ENCODE measurements at regions not wholly inside any gene's neighbourhood (a gene's known extent, or its start where the extent isn't known, plus 50 kb on each side); places are given as distances from the start of the nearest gene placed in this dataset.

- no peak for DNase-seq
- Mint-ChIP-seq H3K4me3 (peak overlapping the region in 1 of 7 donors; percentile 0), H3K4me1 (peaks cover 14 to 34% (median 23%) of the 10 kb centered on the region in 3 donors), H3K9me3 (no peaks in the 10 kb centered on the region), H3K36me3 (peaks cover 0 to 10% (median 0%) of the 10 kb centered on the region in 3 donors), H3K27me3 (no peaks in the 10 kb centered on the region), H3K27ac (peak overlapping the region in 3 of 8 donors; percentile 40 to 74 (median 50))
- H3K27me3 ChIP-seq (ENCODE audit: insufficient read depth, low read length, poor library complexity, severe bottlenecking), result no peaks in the 10 kb centered on the region
- no peaks in the 10 kb centered on the region for H3K9me3 ChIP-seq (ENCODE audit: low read length)
- no peak overlapping the region for H3K27ac ChIP-seq (ENCODE audit: low read depth, low read length)
- H3K36me3 ChIP-seq (ENCODE audit: insufficient read depth, low read length), result no peaks in the 10 kb centered on the region
- ChIA-PET CTCF (no interaction called here), POLR2A (no interaction called here)
- H3K4me1 ChIP-seq (ENCODE audit: insufficient read depth, low read length), result peaks cover 10% of the 10 kb centered on the region
- H3K4me3 ChIP-seq (ENCODE audit: low read length), result no peak overlapping the region
These were observed 521.9 kb downstream of the PTPRC start for GRCh38 chr1:199160521-199161318.

GRCh38 chr1:199161319-199161680 lies 522.5 kb downstream of the PTPRC start:
- H3K36me3 ChIP-seq (ENCODE audit: insufficient read depth, low read length), result no peaks in the 10 kb centered on the region
- Mint-ChIP-seq H3K4me1 (peaks cover 14 to 34% (median 23%) of the 10 kb centered on the region in 3 donors), H3K27me3 (no peaks in the 10 kb centered on the region), H3K36me3 (peaks cover 0 to 10% (median 0%) of the 10 kb centered on the region in 3 donors), H3K4me3 (no peak overlapping the region), H3K9me3 (no peaks in the 10 kb centered on the region), H3K27ac (no peak overlapping the region)
- DNase-seq, result no peak
- POLR2A ChIA-PET, result no interaction called here
- no peaks in the 10 kb centered on the region for H3K9me3 ChIP-seq (ENCODE audit: low read length)
- H3K4me3 ChIP-seq (ENCODE audit: low read length), result no peak overlapping the region
- no peak overlapping the region for H3K27ac ChIP-seq (ENCODE audit: low read depth, low read length)
- CTCF ChIA-PET, result no interaction called here
- H3K4me1 ChIP-seq (ENCODE audit: insufficient read depth, low read length), result peaks cover 10% of the 10 kb centered on the region
- H3K27me3 ChIP-seq (ENCODE audit: insufficient read depth, low read length, poor library complexity, severe bottlenecking), result no peaks in the 10 kb centered on the region

- H3K4me1 ChIP-seq (ENCODE audit: insufficient read depth, low read length), result peaks cover 10% of the 10 kb centered on the region
- no peak overlapping the region for H3K27ac Mint-ChIP-seq
- no peak overlapping the region for H3K27ac ChIP-seq (ENCODE audit: low read depth, low read length)
- no peak overlapping the region for H3K4me3 Mint-ChIP-seq
- H3K27me3 Mint-ChIP-seq, result no peaks in the 10 kb centered on the region
- no peaks in the 10 kb centered on the region for H3K27me3 ChIP-seq (ENCODE audit: insufficient read depth, low read length, poor library complexity, severe bottlenecking)
- DNase-seq, result no peak
- peaks cover 0 to 10% (median 0%) of the 10 kb centered on the region in 3 donors for H3K36me3 Mint-ChIP-seq
- H3K9me3 ChIP-seq (ENCODE audit: low read length), result no peaks in the 10 kb centered on the region
- H3K4me1 Mint-ChIP-seq, result peaks cover 14 to 34% (median 23%) of the 10 kb centered on the region in 3 donors
- no peak overlapping the region for H3K4me3 ChIP-seq (ENCODE audit: low read length)
- ChIA-PET CTCF (no interaction called here), POLR2A (no interaction called here)
- no peaks in the 10 kb centered on the region for H3K36me3 ChIP-seq (ENCODE audit: insufficient read depth, low read length)
- no peaks in the 10 kb centered on the region for H3K9me3 Mint-ChIP-seq
These were observed 523.0 kb downstream of the PTPRC start for GRCh38 chr1:199161766-199162303.

GRCh38 chr1:199163267-199163666 lies 524.4 kb downstream of the PTPRC start:
- Mint-ChIP-seq H3K27me3 (no peaks in the 10 kb centered on the region), H3K27ac (peak overlapping the region in 3 of 8 donors; percentile 37 to 70 (median 55)), H3K4me1 (peaks cover 15 to 38% (median 26%) of the 10 kb centered on the region in 3 donors), H3K4me3 (no peak overlapping the region), H3K9me3 (no peaks in the 10 kb centered on the region), H3K36me3 (peaks cover 0 to 10% (median 0%) of the 10 kb centered on the region in 3 donors)
- CTCF ChIA-PET, result no interaction called here
- Histone ChIP-seq H3K27me3 (ENCODE audit: insufficient read depth, low read length, poor library complexity, severe bottlenecking) (no peaks in the 10 kb centered on the region), H3K4me1 (ENCODE audit: insufficient read depth, low read length) (peaks cover 10% of the 10 kb centered on the region), H3K36me3 (ENCODE audit: insufficient read depth, low read length) (no peaks in the 10 kb centered on the region), H3K27ac (ENCODE audit: low read depth, low read length) (no peak overlapping the region), H3K4me3 (ENCODE audit: low read length) (no peak overlapping the region), H3K9me3 (ENCODE audit: low read length) (no peaks in the 10 kb centered on the region)
- POLR2A ChIA-PET, result no interaction called here
- no peak for DNase-seq

- no peaks in the 10 kb centered on the region for H3K9me3 Mint-ChIP-seq
- peak overlapping the region in 1 of 7 donors; percentile 29 for H3K4me3 Mint-ChIP-seq
- no peak overlapping the region for H3K27ac ChIP-seq (ENCODE audit: low read depth, low read length)
- peaks cover 19 to 42% (median 30%) of the 10 kb centered on the region in 3 donors for H3K4me1 Mint-ChIP-seq
- no peaks in the 10 kb centered on the region for H3K9me3 ChIP-seq (ENCODE audit: low read length)
- ChIA-PET POLR2A (no interaction called here), CTCF (no interaction called here)
- H3K36me3 ChIP-seq (ENCODE audit: insufficient read depth, low read length), result no peaks in the 10 kb centered on the region
- no peaks in the 10 kb centered on the region for H3K27me3 ChIP-seq (ENCODE audit: insufficient read depth, low read length, poor library complexity, severe bottlenecking)
- H3K36me3 Mint-ChIP-seq, result peaks cover 0 to 7% (median 0%) of the 10 kb centered on the region in 3 donors
- DNase-seq, result no peak
- no peaks in the 10 kb centered on the region for H3K27me3 Mint-ChIP-seq
- H3K4me3 ChIP-seq (ENCODE audit: low read length), result no peak overlapping the region
- peaks cover 14% of the 10 kb centered on the region for H3K4me1 ChIP-seq (ENCODE audit: insufficient read depth, low read length)
- peak overlapping the region in 3 of 8 donors; percentile 37 to 55 (median 52) for H3K27ac Mint-ChIP-seq
These were observed 524.8 kb downstream of the PTPRC start for GRCh38 chr1:199163670-199164069.

- H3K9me3 Mint-ChIP-seq, result no peaks in the 10 kb centered on the region
- H3K27ac Mint-ChIP-seq, result no peak overlapping the region
- no peaks in the 10 kb centered on the region for H3K27me3 Mint-ChIP-seq
- Histone ChIP-seq H3K4me1 (ENCODE audit: insufficient read depth, low read length) (peaks cover 35% of the 10 kb centered on the region), H3K27ac (ENCODE audit: low read depth, low read length) (no peak overlapping the region), H3K36me3 (ENCODE audit: insufficient read depth, low read length) (no peaks in the 10 kb centered on the region), H3K27me3 (ENCODE audit: insufficient read depth, low read length, poor library complexity, severe bottlenecking) (no peaks in the 10 kb centered on the region), H3K4me3 (ENCODE audit: low read length) (no peak overlapping the region), H3K9me3 (ENCODE audit: low read length) (no peaks in the 10 kb centered on the region)
- no peak for DNase-seq
- no peak overlapping the region for H3K4me3 Mint-ChIP-seq
- H3K4me1 Mint-ChIP-seq, result peaks cover 42 to 60% (median 49%) of the 10 kb centered on the region in 3 donors
- CTCF ChIA-PET, result no interaction called here
- POLR2A ChIA-PET, result interaction anchor here (0.5 kb wide), 1 partner anchor 32 kb away, joined by 3 read pairs; no protein-coding TSS in a partner anchor
- no peaks in the 10 kb centered on the region for H3K36me3 Mint-ChIP-seq
These were observed 528.6 kb downstream of the PTPRC start for GRCh38 chr1:199167460-199167859.

- Histone ChIP-seq H3K4me1 (ENCODE audit: insufficient read depth, low read length) (peaks cover 40% of the 10 kb centered on the region), H3K9me3 (ENCODE audit: low read length) (no peaks in the 10 kb centered on the region), H3K27me3 (ENCODE audit: insufficient read depth, low read length, poor library complexity, severe bottlenecking) (no peaks in the 10 kb centered on the region), H3K4me3 (ENCODE audit: low read length) (no peak overlapping the region), H3K27ac (ENCODE audit: low read depth, low read length) (no peak overlapping the region), H3K36me3 (ENCODE audit: insufficient read depth, low read length) (no peaks in the 10 kb centered on the region)
- Mint-ChIP-seq H3K36me3 (no peaks in the 10 kb centered on the region), H3K9me3 (no peaks in the 10 kb centered on the region), H3K27ac (peak overlapping the region in 7 of 8 donors; percentile 41 to 90 (median 58)), H3K4me3 (peak overlapping the region in 5 of 7 donors; percentile 0 to 42 (median 24)), H3K4me1 (peaks cover 51 to 60% (median 51%) of the 10 kb centered on the region in 3 donors), H3K27me3 (no peaks in the 10 kb centered on the region)
- peak in 1 of 5 donors; percentile 33 for DNase-seq
- POLR2A ChIA-PET, result interaction anchor here (0.6 kb wide), 2 partner anchors 507 to 516 kb away, joined by 4 read pairs; no protein-coding TSS in a partner anchor
- CTCF ChIA-PET, result no interaction called here
These were observed 530.2 kb downstream of the PTPRC start for GRCh38 chr1:199168888-199169585.

- no peaks in the 10 kb centered on the region for H3K27me3 ChIP-seq (ENCODE audit: insufficient read depth, low read length, poor library complexity, severe bottlenecking)
- POLR2A ChIA-PET, result interaction anchor here (0.6 kb wide), 1 partner anchor 34 kb away, joined by 3 read pairs; no protein-coding TSS in a partner anchor
- H3K36me3 ChIP-seq (ENCODE audit: insufficient read depth, low read length), result no peaks in the 10 kb centered on the region
- Mint-ChIP-seq H3K27ac (peak overlapping the region in 5 of 8 donors; percentile 49 to 77 (median 66)), H3K9me3 (no peaks in the 10 kb centered on the region), H3K27me3 (no peaks in the 10 kb centered on the region), H3K4me1 (peaks cover 59 to 69% (median 63%) of the 10 kb centered on the region in 3 donors), H3K4me3 (peak overlapping the region in 4 of 7 donors; percentile 0 to 22 (median 10)), H3K36me3 (no peaks in the 10 kb centered on the region)
- H3K4me1 ChIP-seq (ENCODE audit: insufficient read depth, low read length), result peaks cover 45% of the 10 kb centered on the region
- DNase-seq, result no peak
- no peaks in the 10 kb centered on the region for H3K9me3 ChIP-seq (ENCODE audit: low read length)
- no peak overlapping the region for H3K27ac ChIP-seq (ENCODE audit: low read depth, low read length)
- CTCF ChIA-PET, result no interaction called here
- no peak overlapping the region for H3K4me3 ChIP-seq (ENCODE audit: low read length)
These were observed 531.9 kb downstream of the PTPRC start for GRCh38 chr1:199170711-199171110.

Data from CD8-positive, alpha-beta memory T cell (primary cell).